NCI-H748 treated with DMSO at 0.1 percent for 48 hours (cell line): ENCODE measurements at regions not wholly inside any gene's neighbourhood (a gene's known extent, or its start where the extent isn't known, plus 50 kb on each side); places are given as distances from the start of the nearest gene placed in this dataset.
"Not testable (repeated sequence)": the region's sequence is repeated elsewhere in the genome, so short reads cannot be mapped to it uniquely, and the experiment has no call there.

Source experiments
- DNase-seq: peaks from one replicate; lab custom pipeline; 2025; lab: John Stamatoyannopoulos, UW

GRCh38 chr1:74818241-74818640 is 85.3 kb downstream of the TYW3 start:
- no peak for DNase-seq

- DNase-seq, result no peak
Observed at GRCh38 chr1:74818661-74819456, 85.9 kb downstream of the TYW3 start.

GRCh38 chr1:74822851-74823401 is 90.0 kb downstream of the TYW3 start:
- no peak for DNase-seq

GRCh38 chr1:74824497-74825107 is 91.7 kb downstream of the TYW3 start:
- no peak for DNase-seq

- DNase-seq, result no peak
Observed at GRCh38 chr1:74830766-74831165, 97.8 kb downstream of the TYW3 start.

- DNase-seq, result no peak
Observed at GRCh38 chr1:74834261-74834660, 101.3 kb downstream of the TYW3 start.

DNA sequence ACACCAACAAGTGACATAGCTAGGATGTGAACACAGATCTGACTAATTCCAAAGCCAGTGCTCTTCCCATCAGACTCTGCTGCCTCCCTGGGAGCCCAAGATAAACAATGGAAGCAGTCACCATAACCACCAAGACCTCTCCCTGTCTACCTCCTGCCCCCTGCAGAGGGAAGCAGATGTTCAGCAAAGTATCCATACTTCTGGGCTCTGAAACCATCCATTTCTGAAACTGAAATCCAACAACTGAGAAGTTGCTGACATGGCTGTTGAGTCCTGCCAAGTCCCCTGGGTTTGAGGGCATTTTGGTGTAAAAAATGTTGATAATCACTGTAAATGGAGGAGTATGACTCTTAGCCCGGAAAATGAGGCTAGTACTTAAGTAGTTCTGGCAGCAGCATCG is 102.1 kb downstream of the TYW3 start:
- no peak for DNase-seq

DNA sequence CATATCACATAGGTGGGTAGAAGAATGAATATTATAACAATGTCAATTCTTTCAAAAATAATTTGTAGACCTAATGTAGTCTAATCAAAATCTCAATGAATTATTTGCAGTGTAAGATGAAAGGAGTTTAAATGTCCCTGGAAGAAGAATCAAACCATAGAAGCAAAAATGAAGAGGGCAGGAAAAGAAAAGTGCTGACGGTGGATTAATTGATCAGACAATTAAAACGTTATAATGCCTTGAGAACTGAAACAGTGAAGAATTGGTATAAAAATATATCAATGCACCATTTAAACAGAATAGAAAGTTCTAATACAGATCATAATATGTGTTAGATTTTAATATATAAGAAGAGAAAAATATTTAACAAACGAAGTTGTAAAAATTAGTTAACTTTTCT is 109.8 kb downstream of the TYW3 start:
- no peak for DNase-seq

DNA sequence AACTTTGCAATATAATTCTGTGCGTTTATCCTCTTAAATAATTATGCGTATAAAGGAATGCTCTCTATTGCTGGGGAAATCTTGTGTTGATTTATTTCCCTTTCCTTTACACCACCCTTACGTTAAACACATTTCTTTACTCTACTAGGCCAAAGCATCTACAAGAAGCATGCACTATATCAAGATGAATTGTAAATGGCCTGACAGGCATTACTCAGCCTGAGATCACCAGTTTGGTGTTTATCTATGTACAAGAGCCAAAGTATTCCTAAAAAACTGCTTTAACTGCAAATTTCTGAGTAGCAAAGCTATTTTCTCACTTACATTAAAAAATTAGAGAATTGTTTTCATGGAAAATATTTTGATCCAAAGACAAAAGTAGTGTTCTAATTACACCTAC is 114.8 kb downstream of the TYW3 start:
- DNase-seq, result no peak

- DNase-seq, result no peak
Observed at GRCh38 chr1:74853756-74854155, 120.8 kb downstream of the TYW3 start.

- no peak for DNase-seq
Observed at GRCh38 chr1:74856174-74856573, 123.2 kb downstream of the TYW3 start.

- no peak for DNase-seq
Observed at GRCh38 chr1:74857676-74858075, 124.7 kb downstream of the TYW3 start.

GRCh38 chr1:74858136-74858535 is 125.2 kb downstream of the TYW3 start:
- DNase-seq, result no peak

DNA sequence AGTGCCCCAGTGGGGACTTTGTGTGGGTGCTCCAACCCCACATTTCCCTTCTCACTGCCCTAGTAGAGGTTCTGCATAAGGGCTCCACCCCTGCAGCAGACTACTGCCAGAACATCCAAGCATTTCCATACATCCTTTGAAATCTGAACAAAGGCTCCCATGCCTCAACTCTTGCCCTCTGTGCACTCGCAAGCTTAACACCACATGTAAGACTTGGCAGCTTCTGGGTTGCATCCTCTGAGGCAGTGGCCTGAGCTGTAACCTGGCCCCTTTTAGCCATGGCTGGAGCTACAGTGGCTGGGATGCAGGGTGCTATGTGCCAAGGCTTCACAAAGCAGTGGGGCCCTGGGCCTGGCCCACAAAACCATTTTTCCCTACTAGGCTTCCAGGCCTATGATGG is 128.9 kb downstream of the TYW3 start:
- DNase-seq, result no peak

DNA sequence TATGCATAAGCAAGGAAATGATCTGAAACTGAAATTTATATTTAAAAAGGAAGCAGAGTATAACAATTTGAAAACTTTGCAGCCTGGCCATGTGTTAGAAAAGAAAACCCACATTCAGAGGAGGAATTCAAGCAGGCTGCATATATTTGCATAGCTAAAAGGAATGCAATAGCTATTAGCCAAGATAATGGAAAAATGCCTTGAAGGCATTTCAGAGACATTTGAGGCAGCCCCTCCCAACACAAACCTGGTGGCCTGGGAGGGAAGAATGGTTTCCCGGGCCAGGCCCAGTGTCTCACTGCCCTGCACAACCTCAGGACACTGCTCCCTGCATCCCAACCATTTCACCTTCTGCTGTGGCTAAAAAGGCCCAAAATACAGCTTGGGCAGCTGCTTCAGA is 136.8 kb downstream of the TYW3 start:
- no peak for DNase-seq

- DNase-seq, result not testable (repeated sequence)
Observed at GRCh38 chr1:74877366-74877765, 144.4 kb downstream of the TYW3 start.

GRCh38 chr1:74895411-74895810 is 162.5 kb downstream of the TYW3 start:
- no peak for DNase-seq

DNA sequence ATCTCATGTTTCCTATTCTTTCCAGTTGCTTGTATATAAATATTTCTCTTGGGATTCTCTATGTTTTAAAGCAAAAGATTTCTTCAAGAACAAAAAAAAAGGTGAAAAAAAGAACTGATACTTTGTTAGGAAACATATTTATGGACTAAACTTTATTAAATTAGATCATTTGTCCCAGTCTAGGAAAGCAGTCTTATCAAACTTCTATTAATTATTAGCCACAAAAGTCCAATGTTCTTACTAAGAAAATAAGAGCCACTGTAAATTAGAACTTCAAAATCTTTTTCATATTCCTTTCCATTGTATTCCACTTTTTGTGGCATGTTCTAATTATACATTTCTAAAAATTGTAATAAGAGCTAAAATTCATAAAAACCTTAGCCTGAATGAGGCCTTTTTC is 175.2 kb downstream of the TYW3 start:
- DNase-seq, result no peak

DNA sequence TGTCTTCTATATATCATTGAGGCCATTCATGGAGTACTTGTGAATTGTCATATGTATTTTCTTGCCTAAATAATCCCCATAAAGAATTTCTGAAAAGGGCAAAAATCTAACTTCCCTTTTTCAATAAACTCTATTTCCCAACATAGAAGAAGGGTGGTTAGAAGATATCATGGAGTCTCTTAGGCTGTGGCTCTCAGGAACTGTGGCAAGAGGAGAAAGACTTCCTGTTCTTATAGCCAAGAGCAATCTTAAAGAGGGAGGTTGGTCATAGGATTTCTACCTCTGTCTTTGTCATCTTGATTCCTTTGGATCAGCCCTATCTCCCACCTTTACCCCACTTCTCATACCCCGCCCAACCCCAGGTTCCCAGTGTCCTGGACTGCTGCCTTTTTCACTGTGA is 175.8 kb downstream of the TYW3 start:
- DNase-seq, result no peak

DNA sequence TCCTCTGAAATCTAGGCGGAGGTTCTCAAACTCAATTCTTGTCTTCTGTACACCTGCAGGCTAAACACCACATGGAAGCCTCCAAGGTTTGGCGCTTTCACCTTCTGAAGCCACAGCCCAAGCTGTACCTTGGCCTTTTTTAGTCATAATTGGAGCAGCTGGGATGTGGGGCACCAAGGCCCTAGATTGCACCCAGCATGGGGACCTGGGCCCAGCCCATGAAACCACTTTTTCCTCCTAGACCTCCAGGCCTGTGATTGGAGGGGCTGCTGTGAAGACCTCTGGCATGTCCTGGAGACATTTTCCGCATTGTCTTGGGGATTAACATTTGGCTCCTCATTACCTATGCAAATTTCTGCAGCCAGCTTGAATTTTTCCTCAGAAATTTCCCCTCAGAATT is 181.0 kb downstream of the TYW3 start:
- DNase-seq, result no peak

DNA sequence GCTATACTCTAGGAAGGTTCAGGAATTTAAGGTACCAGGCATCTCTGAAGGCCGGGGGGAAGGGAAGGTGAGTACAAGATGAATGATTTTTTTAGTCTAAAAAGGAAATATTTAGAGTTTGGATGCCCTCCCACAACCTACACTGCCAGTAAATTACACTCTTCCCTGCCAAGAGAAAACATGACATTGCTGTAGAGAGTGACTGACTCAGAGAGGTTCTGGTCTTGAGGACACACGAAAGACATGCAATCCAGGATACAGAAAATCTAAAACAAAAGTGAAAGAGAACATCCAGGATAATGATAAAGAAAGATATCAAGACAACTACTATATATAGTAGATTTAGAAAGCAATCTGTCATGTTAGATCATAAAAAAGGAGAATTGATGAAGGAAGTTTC is 200.5 kb downstream of the TYW3 start:
- DNase-seq, result no peak

DNA sequence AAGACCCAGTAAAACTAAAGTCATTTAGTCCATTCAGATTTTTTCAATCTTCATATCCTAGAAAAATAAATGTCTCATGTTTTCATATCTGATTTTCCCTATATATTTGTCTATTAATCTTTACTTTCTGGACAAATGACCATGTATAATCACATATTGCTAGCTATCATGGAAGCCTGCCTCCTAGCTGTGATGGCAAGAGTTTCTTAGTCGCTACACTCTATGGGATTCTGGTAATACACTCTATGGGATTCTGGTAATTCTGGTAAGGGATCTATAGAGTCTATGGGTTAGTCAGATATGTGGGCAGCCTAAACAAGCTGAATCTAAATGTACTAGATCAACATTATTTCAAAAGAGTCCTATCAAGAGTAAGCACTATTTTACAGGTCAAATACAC is 198.7 kb upstream of the LHX8 start:
- no peak for DNase-seq

GRCh38 chr1:74937176-74937575 is 197.0 kb upstream of the LHX8 start:
- DNase-seq, result peak; percentile 49

GRCh38 chr1:74943046-74943445 is 191.1 kb upstream of the LHX8 start:
- DNase-seq, result no peak
